Epithelial cell of proximal tubule (primary cell): ENCODE measurements at regions not wholly inside any gene's neighbourhood (a gene's known extent, or its start where the extent isn't known, plus 50 kb on each side); places are given as distances from the start of the nearest gene placed in this dataset.

Experiments
- DNase-seq: peaks from one replicate; pipeline ENCODE4 v3.0.0-alpha.2; 2011; ENCODE audit warnings: low read depth
- H3K4me3 ChIP-seq: 2 replicates; pipeline ENCODE4 v1.5.1; 2011; ENCODE audit warnings: low read depth, mild to moderate bottlenecking, low read length
- TF ChIP-seq, protein P1 (sequence below): conservative IDR thresholded peaks from 2 replicates; pipeline ENCODE4 v1.5.1; 2012; ENCODE audit warnings: low read depth, mild to moderate bottlenecking, low read length

DNA sequence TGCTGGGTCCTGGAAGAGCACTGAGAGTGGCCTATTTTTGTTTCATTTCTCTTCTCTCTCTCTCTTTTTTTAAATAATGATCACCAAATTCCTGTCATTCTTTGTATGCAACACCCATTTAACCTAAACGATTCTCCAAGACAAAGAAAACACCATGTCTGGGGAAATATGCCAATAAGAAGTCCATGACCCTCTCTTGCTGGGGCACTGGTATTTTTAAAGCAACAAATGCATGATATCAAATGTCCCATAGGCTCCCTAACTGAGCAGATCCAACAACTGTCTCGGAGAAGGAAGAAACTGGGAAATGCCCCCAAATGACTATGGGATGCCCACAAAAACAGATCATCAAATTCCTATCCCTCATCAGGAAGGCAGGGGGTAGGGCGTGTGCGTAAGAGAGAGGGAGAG, 567.4 kb downstream of the CCDC171 start:
- no peak for DNase-seq
- TF ChIP-seq, protein P1, sequence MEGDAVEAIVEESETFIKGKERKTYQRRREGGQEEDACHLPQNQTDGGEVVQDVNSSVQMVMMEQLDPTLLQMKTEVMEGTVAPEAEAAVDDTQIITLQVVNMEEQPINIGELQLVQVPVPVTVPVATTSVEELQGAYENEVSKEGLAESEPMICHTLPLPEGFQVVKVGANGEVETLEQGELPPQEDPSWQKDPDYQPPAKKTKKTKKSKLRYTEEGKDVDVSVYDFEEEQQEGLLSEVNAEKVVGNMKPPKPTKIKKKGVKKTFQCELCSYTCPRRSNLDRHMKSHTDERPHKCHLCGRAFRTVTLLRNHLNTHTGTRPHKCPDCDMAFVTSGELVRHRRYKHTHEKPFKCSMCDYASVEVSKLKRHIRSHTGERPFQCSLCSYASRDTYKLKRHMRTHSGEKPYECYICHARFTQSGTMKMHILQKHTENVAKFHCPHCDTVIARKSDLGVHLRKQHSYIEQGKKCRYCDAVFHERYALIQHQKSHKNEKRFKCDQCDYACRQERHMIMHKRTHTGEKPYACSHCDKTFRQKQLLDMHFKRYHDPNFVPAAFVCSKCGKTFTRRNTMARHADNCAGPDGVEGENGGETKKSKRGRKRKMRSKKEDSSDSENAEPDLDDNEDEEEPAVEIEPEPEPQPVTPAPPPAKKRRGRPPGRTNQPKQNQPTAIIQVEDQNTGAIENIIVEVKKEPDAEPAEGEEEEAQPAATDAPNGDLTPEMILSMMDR, result no peak
- H3K4me3 ChIP-seq, result no peak overlapping the region

DNA sequence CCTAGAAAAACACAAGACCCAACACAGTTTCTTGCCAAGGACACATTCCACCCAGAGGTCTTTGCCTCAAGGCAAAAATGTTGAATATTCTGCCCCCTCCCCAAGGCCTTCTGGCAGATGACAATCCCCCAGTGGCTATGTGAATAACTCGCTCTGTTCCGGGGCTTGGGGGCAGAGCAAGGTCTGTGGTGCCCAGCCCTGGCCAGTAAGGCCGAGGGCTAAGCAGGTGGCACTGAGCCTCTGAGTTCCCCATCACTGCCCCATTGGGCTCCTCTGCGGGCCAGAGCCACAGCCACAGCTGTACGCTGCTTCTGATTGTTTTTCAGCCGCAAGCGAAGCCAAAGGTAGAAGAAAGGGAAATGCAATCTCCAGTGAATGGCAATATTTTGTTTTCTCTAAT, 567.9 kb downstream of the CCDC171 start:
- TF ChIP-seq, protein P1, result no peak
- no peak for DNase-seq
- H3K4me3 ChIP-seq, result no peak overlapping the region

DNA sequence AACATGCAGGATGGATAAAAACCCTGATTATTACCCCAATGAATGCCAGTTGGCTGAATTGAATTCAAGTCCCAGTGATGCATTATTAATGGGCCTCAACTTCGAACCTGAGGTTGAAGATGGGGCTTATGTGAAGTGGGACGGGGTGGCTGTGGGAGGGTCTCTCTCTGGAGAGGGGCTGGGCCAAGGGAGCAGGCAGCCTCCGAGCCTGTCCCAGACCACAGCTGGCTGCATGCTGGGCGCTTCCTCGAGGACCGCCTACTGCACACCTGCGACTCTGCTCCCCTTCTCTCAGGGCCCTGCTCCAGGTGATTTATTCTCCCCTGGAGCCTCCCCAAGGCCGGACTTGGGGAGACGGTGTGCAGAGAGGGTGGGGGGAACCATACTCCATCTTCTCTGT, 568.3 kb downstream of the CCDC171 start:
- H3K4me3 ChIP-seq, result no peak overlapping the region
- no peak for DNase-seq
- TF ChIP-seq, protein P1, result no peak

DNA sequence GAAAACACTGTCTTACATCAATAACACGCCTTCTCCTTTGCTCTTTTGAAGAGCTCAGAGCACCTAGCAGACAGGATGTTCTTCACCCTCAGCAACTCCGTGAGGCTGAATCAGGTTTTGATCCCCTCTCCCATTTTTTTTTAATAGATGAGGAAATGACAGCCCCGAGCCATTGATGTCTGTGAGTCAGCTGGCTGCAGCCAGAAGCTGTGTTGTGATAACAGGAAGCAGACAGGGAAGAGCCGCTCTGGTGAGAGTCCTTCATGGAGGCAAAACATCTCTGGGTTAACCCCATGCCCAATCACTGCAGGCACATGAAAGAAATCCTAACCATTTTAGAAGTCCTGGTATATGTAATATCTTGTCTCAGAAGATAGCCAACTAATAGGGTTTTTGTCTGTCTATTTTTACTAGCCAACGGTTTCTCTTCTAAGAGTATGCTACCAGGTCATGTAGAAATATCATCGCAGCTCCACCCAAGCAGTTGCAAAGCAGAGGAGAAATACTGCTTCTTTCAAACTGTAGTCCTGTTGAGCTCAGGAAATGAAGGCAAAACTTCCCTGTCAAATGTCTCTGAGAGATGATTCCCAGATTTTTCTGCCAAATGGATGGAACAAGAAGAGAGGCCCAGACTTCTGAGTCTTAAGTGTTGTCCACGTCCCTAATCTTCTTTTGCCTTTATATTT, 568.9 kb downstream of the CCDC171 start:
- no peak overlapping the region for H3K4me3 ChIP-seq
- DNase-seq, result no peak
- TF ChIP-seq, protein P1, result no peak

DNA sequence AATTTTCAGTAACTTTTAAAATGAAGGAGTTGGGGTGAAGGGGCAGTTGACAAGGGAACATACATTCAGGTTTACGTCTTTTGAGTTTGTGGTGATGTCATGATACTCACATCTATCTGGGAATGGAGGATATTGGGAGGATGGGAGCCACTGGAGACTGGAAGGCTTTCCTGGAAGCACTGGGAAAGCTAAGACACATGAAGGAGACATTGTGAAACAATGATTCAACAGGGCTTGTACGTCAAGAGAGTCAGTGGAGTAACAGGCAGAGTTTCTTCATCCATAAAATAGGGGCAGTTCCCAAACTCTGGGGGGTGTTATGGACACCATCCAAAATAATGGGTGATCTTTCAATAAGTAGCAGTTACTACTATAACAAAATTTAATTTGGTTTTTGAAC, 572.8 kb downstream of the CCDC171 start:
- no peak for DNase-seq
- TF ChIP-seq, protein P1, result no peak
- no peak overlapping the region for H3K4me3 ChIP-seq

DNA sequence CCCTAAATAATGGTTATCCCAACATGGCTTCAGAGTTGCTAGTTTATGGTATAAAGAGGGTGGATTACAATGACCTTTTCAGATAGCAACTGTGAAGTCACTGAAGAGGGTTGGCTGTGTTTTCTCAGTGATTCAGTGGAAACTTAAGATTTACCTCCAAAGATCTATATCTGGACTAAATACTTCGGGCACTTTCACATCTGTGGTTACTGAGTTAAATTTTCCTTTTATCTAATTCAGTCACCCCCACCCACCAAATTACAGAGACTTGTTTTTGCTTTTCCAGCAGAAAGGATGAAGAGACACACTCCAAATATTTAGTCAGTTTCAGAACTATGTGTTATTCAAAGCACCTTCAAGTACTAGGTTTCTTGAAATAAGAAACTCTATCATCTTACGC, 573.2 kb downstream of the CCDC171 start:
- no peak overlapping the region for H3K4me3 ChIP-seq
- TF ChIP-seq, protein P1, result no peak
- no peak for DNase-seq

DNA sequence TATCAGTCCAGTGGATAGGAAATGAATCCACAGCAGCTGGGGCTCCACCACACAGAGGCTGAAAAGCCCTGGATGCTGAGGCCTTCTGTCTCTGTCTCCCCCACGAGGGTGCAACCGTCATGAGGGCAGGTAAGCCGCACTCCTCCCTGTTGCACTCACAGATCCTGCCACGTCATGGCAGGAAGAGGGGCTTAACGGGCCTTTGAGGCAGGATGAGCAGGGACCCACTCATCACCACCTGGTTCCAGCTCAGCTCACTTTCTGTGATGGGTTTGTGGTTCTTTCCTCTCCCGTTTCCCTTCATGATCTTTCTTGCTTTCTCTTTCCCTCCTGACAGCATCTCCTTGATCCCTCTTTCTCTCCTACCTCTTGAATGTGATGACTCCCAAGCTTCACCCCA, 575.2 kb downstream of the CCDC171 start:
- DNase-seq, result no peak
- no peak overlapping the region for H3K4me3 ChIP-seq
- TF ChIP-seq, protein P1, result no peak
